ENCODE measurements at regions not wholly inside any gene's neighbourhood (a gene's known extent, or its start where the extent isn't known, plus 50 kb on each side); places are given as distances from the start of the nearest gene placed in this dataset.
"Not testable (repeated sequence)": the region's sequence is repeated elsewhere in the genome, so short reads cannot be mapped to it uniquely, and the experiment has no call there.

GRCh38 chr11:4237771-4238170, 130.4 kb downstream of the OR52B4 start:
- TF ChIP-seq YY1 (IDR thresholded peaks at IDR 0.05; ENCODE audit: insufficient read depth, insufficient read length); ZNF274 (IDR thresholded peaks at IDR 0.05; ENCODE audit: low read depth, low read length); SUZ12 (IDR thresholded peaks at IDR 0.05; ENCODE audit: extremely low read depth, insufficient read depth, insufficient read length): not testable (repeated sequence)
